Panc1 (cell line): ENCODE measurements at regions not wholly inside any gene's neighbourhood (a gene's known extent, or its start where the extent isn't known, plus 50 kb on each side); places are given as distances from the start of the nearest gene placed in this dataset.

Experiments used
- ATAC-seq: fragments of 200-7000 bp; cut with Tn5 transposase; 2 replicates; pipeline ENCODE4 v1.9.1; 2020; ENCODE audit warnings: mild to moderate bottlenecking, moderate library complexity
- BruUV-seq: library from RNA; stranded (reverse); fragments of 400-500 nt; replicated peaks from 2 replicates; lab custom pipeline; 2021; lab: Mats Ljungman, UMichigan
- CTCF ChIA-PET: fragments of 300-600 bp; sonication (Branson Sonifier 250); formaldehyde crosslinking; loops from one replicate; lab custom pipeline; 2022; ENCODE audit warnings: antibody characterized with exemption; lab: Charles Lee
- POLR2A ChIA-PET: fragments of 300-600 bp; sonication (Branson Sonifier 250); formaldehyde crosslinking; loops from one replicate; lab custom pipeline; 2022; ENCODE audit warnings: antibody characterized with exemption; lab: Charles Lee
- DNase-seq: peaks from one replicate; pipeline ENCODE4 v3.0.0-alpha.2; 2010; ENCODE audit warnings: low read depth, low spot score
- H3K27ac ChIP-seq: 2 replicates; pipeline ENCODE4 v1.5.1; 2011; ENCODE audit warnings: mild to moderate bottlenecking, low read length, inconsistent platforms
- H3K27me3 ChIP-seq: fragments of 200-500 bp; sonication (Bioruptor generic); 2 replicates; pipeline ENCODE4 v1.6.0; 2014; ENCODE audit warnings: low read length, inconsistent platforms; ENCODE audit not compliant: control insufficient read depth, insufficient read depth
- H3K36me3 ChIP-seq: fragments of 200-500 bp; sonication (Bioruptor generic); 2 replicates; pipeline ENCODE4 v1.5.1; 2014; ENCODE audit warnings: inconsistent platforms, mild to moderate bottlenecking, low read length, moderate library complexity; ENCODE audit not compliant: control insufficient read depth, insufficient read depth
- H3K4me1 ChIP-seq: 2 replicates; pipeline ENCODE4 v1.5.1; 2011; ENCODE audit warnings: inconsistent platforms, mild to moderate bottlenecking, low read length, moderate library complexity; ENCODE audit not compliant: control insufficient read depth, insufficient read depth
- H3K4me3 ChIP-seq, 2 experiments: 2 replicates each; pipeline ENCODE4 v1.5.1; 2011 to 2012; ENCODE audit warnings: low read depth in 2 of 2, low read length in 2 of 2, mild to moderate bottlenecking in 2 of 2, inconsistent platforms in 1 of 2, moderate library complexity in 1 of 2
- H3K9me3 ChIP-seq: fragments of 200-500 bp; sonication (Bioruptor generic); 2 replicates; pipeline ENCODE4 v1.5.1; 2014; ENCODE audit warnings: low read depth, mild to moderate bottlenecking, inconsistent platforms, low read length, moderate library complexity; ENCODE audit not compliant: control insufficient read depth, insufficient read depth
- CTCF ChIP-seq: fragments of 450-650 bp; IDR thresholded peaks from 2 replicates; pipeline ENCODE4 v1.5.1; 2017; ENCODE audit warnings: mild to moderate bottlenecking
- POLR2AphosphoS5 ChIP-seq: IDR thresholded peaks from 2 replicates; pipeline ENCODE4 v1.6.1; 2012; ENCODE audit warnings: mild to moderate bottlenecking, low read depth, low read length, moderate library complexity
- SIN3A ChIP-seq: IDR thresholded peaks from 2 replicates; pipeline ENCODE4 v1.6.1; 2012; ENCODE audit warnings: low read depth, mild to moderate bottlenecking, low read length, moderate library complexity, borderline replicate concordance; ENCODE audit not compliant: insufficient read depth
- TCF7L2 ChIP-seq: IDR thresholded peaks from 2 replicates; pipeline ENCODE4 v1.6.1; 2011; ENCODE audit warnings: mild to moderate bottlenecking, low read depth, low read length, inconsistent platforms
- in situ Hi-C: cut with HindIII; loops from 2 replicates; pipeline ENCODE4 v1.10.0; 2016; ENCODE audit warnings: low sequenced_read_pairs, low pct_unique_long_range_greater_than_20kb
- intact Hi-C: fragments of 100-400 bp; cut with micrococcal nuclease; formaldehyde crosslinking; loops from one replicate; pipeline ENCODE4 v1.10.0; 2022; ENCODE audit not compliant: unreplicated experiment
- TF ChIP-seq, protein P1 (sequence below), 2 experiments: IDR thresholded peaks; 2 replicates each; pipeline ENCODE4 v1.6.1; 2011 to 2012; ENCODE audit warnings: low read depth in 2 of 2, control low read depth in 1 of 2, low read length in 1 of 2, mild to moderate bottlenecking in 1 of 2, moderate library complexity in 1 of 2; ENCODE audit not compliant: insufficient read depth in 1 of 2

GRCh38 chr1:192959657-192960186, 99.4 kb downstream of the UCHL5 start:
- no TSS peak for BruUV-seq
- no peaks in the 10 kb centered on the region for H3K4me1 ChIP-seq
- no peaks in the 10 kb centered on the region for H3K27me3 ChIP-seq
- intact Hi-C loops (no loop called here), in situ Hi-C loops (no loop called here)
- no peak overlapping the region for H3K27ac ChIP-seq
- H3K36me3 ChIP-seq: no peaks in the 10 kb centered on the region
- ChIA-PET CTCF (no interaction called here), POLR2A (no interaction called here)
- TF ChIP-seq, protein P1, sequence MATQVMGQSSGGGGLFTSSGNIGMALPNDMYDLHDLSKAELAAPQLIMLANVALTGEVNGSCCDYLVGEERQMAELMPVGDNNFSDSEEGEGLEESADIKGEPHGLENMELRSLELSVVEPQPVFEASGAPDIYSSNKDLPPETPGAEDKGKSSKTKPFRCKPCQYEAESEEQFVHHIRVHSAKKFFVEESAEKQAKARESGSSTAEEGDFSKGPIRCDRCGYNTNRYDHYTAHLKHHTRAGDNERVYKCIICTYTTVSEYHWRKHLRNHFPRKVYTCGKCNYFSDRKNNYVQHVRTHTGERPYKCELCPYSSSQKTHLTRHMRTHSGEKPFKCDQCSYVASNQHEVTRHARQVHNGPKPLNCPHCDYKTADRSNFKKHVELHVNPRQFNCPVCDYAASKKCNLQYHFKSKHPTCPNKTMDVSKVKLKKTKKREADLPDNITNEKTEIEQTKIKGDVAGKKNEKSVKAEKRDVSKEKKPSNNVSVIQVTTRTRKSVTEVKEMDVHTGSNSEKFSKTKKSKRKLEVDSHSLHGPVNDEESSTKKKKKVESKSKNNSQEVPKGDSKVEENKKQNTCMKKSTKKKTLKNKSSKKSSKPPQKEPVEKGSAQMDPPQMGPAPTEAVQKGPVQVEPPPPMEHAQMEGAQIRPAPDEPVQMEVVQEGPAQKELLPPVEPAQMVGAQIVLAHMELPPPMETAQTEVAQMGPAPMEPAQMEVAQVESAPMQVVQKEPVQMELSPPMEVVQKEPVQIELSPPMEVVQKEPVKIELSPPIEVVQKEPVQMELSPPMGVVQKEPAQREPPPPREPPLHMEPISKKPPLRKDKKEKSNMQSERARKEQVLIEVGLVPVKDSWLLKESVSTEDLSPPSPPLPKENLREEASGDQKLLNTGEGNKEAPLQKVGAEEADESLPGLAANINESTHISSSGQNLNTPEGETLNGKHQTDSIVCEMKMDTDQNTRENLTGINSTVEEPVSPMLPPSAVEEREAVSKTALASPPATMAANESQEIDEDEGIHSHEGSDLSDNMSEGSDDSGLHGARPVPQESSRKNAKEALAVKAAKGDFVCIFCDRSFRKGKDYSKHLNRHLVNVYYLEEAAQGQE (IDR thresholded peaks at IDR 0.05; ENCODE audit: insufficient read depth in 1 of 2, low read depth in 2 of 2, low read length in 1 of 2): no peak
- TF ChIP-seq CTCF (no peak), POLR2AphosphoS5 (no peak), TCF7L2 (no peak), SIN3A (no peak)
- H3K9me3 ChIP-seq: no peaks in the 10 kb centered on the region
- ATAC-seq (no peak), DNase-seq (no peak)
- no peak overlapping the region for H3K4me3 ChIP-seq
